NCI-H2196 treated with DMSO at 0.1 percent for 48 hours (cell line): ENCODE measurements at regions not wholly inside any gene's neighbourhood (a gene's known extent, or its start where the extent isn't known, plus 50 kb on each side); places are given as distances from the start of the nearest gene placed in this dataset.

Source experiments
- DNase-seq: peaks from one replicate; lab custom pipeline; 2025; ENCODE audit not compliant: unreplicated experiment; lab: John Stamatoyannopoulos, UW

DNA sequence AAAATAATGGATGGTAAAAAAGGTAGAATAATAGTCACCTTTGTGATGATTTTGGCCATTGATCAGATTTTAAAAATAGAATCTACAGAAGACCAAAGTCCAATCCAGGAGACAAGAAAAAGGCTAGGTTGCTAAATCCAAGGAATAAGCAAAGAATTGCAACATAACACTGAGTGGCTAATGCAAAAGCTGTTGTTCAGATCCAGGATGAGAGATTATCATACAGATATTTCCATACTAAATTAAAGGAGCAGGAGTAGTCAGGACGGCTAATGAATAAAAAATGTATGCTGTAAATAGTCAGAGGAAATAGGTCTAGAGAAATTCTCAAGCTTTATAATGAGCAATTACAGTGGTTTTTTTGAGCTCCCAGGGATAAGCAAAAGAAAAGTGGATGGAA is 745.9 kb upstream of the ACVR2A start:
- no peak for DNase-seq

DNA sequence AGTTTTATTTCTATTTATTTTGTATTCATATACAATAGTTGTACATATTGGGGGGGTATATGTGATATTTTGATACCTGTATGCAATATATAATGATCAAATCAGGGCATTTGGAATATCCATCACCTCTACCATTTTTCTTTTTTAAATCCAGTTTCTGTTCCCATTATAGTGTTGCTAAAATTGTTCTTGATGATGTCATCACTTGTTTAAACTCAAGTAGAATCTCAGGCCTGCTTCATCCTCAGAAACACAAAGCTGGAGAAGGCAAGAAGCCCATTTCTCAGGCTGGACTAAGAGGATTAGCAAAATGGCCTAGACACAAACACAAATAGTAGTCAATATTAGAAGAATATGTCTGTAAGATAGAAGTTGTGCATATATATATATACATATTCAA is 747.1 kb upstream of the ACVR2A start:
- DNase-seq, result no peak

DNA sequence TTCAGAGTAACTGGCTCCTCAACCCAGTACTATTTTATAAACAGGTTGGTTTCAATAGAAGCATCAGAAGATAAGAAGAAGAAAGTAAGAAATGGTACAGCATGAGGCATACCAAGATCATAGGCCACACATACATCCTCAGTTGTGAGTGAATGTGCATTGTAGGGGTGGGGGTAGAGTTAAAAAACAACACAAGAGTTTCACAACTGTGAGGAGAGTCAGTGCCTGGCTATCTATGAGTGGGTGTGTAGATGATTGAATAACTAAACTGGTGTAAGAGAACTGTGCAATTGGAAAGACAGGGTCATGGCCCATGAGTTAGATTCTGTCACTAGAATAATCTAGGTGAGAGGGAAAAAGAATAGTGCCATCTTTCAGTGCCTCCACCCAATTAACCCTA is 748.2 kb upstream of the ACVR2A start:
- DNase-seq, result no peak

DNA sequence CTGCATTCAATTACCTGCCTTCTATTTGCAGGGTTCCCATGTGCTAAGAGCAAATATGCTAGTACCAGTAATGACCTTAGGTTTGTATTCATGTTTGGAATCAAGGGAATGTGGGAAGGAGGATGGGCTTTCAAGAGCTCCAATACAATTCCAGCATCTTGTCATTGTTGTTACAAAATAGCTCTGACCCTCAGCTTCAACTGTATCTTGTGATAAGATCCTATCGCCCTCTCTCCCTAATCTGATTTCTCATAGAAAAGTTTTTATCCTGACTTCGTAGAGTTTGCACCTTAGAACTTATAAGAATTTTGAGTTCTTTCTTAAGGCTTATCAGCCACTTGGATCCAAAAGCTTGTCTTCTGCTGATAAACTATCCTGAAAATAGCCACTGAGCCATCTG is 749.5 kb upstream of the ACVR2A start:
- DNase-seq, result no peak

DNA sequence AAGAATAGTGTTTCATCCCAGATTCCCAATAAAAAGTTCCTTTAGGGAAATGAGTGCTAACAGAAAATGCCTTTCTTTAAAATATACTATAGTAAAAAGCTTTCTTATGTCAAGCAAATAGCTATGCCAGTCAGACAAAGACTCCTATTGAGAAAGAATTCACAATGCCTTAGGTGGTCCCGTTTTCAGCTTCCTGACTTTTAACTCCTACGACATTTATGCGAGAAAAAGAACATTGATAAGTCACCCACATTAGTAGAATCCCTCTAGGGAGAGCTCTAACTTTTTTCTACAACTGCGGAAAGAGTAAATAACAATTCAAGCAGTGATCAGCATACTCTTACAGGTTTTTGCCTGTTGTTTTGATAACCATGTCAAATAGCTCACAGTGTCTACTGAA is 750.8 kb upstream of the ACVR2A start:
- no peak for DNase-seq

DNA sequence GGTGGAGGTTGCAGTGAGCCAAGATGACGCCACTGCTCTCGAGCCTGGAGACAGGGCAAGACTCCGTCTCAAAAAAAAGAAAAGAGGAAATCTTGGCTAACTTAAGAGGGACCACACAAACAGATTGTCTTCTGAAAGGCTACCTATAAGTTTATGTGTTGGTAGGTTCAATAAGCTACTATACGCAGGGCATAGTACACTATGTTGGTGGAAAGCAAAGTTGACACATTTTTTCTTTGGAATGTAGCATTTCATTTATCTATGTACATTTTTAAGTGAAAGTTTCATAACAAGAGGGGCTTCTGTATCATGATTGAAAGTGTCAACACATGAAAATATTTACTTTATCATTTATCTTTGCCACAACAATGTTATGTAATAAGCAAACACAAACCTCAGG is 752.6 kb upstream of the ACVR2A start:
- no peak for DNase-seq

DNA sequence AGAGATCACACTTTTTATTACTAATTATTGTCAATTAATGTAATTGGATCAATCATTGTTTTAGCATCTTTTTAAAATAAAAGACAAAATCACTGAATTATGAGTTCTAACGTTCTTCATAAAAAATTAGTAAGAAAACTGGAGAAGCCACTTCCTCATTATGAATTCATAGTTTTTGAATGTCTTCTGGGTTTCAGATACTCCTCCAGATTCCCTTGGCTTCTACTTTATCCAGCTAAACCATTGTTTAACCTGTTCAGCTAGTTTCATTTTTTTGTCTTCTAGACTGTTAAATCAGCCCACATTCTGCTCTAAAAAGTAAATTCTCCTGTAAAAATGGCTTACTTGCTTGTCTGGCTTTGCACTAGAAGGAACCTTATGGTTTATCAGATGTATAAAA is 753.4 kb upstream of the ACVR2A start:
- DNase-seq, result no peak

DNA sequence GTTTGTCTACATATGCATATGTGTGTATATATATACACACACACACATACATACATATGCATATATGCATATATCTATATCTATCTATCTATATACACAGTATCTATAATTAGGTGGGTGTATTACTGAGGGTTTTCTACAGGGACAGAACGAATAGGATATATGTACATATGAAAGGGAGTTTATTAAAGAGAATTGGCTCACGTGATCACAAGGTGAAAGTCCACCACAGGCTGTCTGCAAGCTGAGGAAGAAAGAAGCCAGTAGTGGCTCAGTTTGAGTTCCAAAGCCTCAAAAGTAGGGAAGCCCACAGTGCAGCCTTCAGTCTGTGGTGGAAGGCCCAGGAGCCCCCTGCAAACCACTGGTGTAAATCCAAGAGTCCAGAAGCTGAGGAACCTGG is 756.0 kb upstream of the ACVR2A start:
- DNase-seq, result no peak

DNA sequence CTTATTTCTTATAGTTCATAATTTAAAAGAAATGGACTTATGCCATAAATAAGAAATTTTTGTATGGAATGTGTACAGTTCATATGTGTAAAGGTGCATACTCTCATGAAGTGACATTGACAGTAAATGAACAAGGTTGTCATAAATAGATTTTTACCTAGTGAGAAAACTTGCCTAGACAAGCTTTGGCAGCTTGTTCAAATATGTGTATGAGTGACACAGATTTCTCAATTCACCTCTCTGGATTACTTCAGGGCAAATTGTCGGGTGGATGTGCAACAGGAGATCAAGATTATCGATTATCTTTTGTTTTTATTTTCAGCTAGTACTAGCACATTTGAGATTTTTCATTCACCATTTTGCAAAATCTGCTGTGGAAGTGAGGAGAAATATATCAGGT is 758.1 kb upstream of the ACVR2A start:
- no peak for DNase-seq

DNA sequence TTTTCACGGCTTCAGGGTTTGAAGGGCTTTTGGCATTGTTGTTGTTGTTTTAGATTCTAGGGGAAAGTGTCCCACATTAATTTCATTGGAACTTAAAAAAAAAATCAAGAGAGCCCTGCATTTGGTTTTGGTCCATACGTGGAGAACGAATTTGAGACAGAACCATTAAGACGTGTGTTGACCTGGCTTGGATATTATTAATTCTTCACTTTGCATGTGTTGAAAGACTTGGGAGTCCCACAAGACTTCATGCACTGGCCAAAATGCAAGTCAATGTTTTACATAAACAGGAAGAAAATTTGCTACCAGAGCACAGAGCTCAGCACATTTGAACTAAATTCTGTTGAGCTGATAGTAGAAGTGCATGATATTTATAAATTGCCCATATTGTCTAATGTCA is 761.2 kb upstream of the ACVR2A start:
- DNase-seq, result no peak

DNA sequence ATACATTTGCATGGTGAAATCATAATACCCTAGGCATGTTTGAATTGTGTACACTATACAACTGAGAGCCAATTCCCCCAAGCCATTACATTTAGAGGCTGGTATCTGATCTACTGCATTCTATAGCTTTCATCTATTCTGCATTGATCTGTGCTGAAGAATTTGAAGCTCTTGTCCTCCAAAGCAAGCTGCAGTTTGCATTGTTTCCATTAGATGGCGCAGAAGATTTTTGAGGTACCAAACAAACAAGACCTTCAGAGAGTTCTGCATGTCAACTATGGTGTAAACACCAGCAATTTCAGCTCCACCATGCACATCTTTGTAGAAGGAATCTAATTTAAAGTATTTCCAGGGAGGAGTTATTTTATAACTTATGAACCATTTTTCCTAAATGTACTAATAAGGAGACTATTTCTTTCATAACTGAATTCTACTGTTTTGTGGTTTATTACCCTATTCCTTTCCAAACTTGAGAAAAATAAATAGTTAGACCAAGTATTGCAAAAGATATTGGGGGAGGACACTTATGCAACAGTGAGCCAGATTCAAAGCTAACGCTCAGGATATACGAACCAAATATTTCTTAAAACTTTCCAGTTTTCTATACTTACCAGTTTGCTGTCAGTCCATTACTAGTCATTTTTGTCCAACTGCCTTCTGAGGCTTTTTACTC is 761.8 kb upstream of the ACVR2A start:
- DNase-seq, result peak; percentile 12

DNA sequence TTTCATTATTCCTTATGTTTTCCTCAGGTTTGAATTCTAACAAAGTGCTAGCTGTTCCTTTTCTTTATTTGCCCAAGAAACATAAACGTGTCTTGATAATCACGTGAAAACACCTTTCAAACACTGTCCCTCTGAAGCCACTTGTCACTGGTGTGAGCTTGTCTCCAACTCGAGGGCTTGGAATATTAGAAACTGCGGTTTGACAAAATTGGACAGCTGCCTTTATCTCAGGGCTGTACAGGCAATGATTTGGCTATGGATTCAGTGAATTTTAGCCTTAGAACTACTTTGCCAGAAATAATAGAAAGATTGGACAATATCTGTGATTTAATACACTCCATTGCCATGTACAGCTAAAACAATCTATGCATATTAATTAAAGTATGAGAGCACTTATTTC is 763.0 kb upstream of the ACVR2A start:
- no peak for DNase-seq

DNA sequence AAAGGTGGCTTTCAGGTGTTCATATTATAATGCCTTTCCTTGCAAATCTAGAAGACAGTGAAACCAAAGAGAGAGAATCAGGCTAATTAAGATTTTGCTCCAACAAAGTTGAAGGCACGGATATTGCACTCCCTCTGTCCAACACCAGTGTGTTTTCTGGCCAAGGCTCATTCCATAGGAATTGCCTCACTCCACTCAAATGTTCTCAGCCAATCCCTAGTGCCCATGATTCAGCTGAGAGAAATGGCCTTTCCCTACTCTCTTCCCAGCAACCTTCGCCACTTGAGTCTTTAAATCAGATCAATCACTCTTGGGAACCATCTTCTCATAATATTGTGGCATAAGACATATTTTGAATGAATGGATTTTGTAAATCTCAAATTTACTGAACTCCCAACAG is 768.2 kb upstream of the ACVR2A start:
- DNase-seq, result no peak

DNA sequence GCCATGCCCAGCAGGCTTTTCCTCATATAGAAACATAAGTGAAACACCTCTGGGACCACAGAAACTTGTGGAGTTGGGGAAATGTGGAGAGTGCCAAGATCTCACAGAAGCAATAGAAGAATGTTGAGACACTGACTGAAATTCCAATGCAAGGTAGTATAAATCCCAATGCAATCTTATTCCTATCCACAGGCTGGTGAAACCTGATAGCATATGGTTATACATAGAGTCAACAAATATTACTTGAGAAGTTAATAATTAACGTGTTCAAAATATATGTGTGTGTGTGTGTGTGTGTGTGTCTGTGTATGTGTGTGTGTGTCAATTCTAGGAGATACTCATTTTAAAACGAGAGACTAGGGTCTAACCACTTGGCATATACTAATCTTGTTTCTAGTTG is 776.8 kb upstream of the ACVR2A start:
- DNase-seq, result no peak

DNA sequence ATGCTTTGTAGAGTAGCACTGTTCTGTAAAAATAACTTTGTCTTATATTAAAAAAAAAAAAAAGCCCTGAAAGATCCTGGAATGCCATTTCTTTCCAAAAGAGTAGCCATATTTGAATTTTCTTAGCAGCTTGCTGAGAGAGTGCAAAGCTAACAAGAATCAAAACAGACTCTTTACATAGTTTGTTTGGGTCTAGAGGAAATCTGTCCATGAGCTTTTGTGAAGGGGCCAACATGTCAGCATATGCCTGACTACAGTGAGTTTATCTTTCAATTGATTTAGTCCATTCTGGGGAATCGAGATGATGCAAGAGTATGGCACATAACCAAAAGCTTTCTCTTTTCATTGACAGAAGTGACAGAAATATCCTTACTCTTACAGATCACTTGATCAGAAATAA is 777.7 kb upstream of the ACVR2A start:
- no peak for DNase-seq

DNA sequence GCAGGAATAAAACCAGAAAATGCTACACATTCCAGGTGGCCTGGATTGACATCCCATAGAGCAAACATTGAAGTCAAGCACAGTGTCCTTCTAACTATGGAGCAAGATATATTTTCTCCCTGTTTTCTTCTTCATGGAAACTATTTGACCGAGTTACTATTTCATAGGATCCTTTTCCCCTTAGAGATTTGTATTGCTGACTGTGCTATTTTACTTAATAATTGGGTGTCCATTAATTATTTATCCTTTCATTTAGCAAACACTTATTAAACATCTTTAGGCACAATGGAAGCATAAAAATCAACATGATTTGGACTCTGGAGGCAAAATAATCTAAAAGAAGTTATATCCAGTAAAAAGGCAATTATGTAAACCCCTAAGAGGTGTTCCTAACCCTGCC is 782.8 kb upstream of the ACVR2A start:
- DNase-seq, result no peak

DNA sequence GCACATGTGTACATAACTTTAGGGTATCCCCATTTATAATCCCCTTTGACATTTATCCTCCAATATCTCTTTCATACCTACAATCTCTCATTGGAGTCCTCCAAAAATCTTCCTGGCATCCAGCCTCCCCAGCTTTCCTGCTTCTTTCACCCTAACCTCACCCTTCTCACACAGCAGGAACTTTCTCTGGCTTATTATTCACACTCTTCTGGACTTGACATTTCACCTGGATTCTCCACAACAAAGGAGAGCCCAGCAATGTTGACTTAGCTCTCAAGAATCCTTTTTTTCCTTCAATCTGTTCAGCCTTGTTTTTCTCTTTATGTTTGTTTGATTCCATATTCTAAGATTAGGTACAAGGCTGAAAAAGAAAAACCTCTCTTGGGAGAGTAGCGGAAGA is 783.6 kb upstream of the ACVR2A start:
- DNase-seq, result no peak

DNA sequence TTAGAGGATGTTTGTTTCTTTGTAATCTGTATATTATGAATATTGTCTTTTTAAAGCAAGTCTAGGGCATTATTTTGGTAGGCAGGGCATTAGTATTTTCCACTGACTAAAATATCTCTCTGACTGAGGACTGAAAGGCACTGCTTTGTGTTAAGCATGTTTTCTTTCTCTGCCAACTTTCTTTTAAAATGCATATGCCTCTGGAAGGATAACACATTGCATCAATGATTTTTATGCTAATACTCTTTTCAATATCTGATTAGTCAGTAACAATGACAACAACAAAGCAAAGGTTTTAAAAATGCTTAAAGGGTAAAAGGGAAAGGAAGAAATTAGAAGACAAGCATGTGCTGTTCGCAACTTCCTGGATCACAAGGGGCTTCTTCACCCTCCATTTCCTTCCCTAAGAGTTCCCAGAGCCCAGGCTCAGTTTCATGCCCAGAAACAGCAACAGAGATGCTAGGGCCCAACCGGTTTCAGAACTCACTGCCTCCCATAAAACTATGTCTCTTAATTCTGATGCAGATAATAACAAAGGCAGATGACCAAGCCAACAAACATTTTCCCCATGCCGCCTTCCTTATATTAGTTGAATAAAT is 786.8 kb upstream of the ACVR2A start:
- no peak for DNase-seq

DNA sequence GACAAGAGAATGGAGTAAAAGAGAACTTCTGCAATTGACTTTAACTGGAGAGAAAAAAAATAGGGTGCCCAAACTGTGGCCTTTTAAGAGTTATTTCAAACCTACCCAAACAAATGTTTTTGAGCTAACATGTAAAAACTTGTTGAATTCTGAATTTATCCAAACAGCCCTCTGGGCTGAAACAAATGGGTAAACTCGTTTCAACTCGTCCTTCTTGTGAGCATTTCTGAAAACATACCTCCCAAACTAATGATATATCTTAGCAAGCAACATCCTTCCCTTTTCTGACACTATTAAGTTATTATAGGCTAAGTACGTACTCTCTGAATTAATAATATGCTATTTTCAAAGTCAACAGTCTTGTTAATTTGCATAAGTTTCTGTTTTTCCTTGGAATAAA is 793.0 kb upstream of the ACVR2A start:
- DNase-seq, result no peak

DNA sequence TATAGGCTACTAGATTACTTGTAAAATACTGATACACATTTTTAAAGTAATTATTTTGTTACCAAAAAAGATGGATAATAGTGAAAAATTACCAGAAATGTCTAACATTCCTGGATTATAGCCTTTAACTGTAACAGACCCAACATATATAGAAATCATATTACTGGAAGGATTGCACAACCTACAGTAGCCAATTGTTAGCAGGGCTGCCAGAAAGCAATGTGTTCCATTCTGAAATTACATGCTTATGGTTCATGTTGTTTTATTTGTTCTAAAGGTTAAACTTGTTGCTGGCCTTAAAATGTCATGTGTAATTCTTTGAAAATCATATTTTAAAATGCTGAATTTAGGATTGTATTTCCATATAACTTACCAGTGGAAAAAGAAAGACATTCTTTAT is 793.6 kb upstream of the ACVR2A start:
- no peak for DNase-seq

DNA sequence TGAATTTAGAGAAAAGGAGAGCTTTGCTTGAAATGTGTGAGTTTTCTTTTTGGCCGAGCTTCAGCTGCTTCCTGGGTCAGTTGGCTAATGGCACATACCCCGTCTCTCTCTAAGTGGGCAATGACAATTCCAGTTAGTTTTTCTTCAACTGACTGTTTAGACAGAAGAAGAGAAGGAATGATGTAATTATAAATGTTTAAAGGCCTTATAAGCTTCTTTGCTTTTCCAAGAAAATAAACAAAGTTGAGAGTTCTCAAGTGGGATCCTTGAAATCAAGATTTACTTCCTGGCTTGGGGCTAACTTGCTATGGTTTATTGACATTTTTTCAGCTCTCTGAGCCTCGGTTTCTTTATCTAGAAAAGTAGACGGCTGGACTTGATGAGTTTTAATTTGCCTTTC is 794.9 kb upstream of the ACVR2A start:
- no peak for DNase-seq

DNA sequence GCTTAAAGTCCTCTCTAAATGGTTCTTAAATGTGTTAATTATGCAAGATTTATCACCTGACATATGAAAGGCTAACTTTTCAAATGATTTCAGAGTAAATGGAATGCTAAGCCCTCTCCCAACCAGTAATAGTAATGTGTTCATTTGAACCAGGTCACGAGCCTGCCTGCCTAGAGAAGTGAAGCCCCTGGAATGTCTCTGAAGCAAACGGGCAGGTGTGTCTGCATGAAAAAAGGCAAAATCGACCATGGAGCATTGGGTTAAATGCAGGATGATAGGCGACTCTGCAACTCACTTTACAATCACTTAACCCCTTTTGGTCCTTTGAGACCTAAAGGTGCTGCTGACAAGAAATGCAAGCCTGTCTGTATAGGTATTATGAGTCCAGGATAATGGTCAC is 798.4 kb upstream of the ACVR2A start:
- DNase-seq, result no peak

DNA sequence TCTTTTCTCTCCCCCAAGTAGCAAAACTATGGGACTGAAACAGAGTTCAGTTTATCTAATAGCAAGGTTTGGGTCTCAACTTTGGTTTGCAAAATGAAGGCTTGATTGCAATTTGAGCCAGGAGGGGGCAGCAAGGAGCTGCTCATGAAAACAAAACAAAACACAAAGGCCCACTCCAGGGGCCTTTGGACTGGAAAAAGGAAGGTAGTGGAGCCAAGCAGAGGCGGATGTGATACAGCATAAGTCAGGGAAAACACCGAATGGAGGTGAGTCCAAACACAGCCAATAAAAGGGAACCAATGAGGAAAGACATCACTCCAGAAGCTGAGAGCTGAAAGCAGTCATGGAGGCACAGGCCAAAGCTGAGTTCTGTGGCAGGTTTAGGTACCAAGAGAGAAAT is 799.7 kb upstream of the ACVR2A start:
- no peak for DNase-seq
